CD4-positive, CD25-positive, alpha-beta regulatory T cell (primary cell): ENCODE measurements at regions not wholly inside any gene's neighbourhood (a gene's known extent, or its start where the extent isn't known, plus 50 kb on each side); places are given as distances from the start of the nearest gene placed in this dataset.

ENCODE experiments used
- ATAC-seq, 2 donors: fragments of 150-1000 bp; cut with Tn5 transposase; one replicate each; pipeline ENCODE4 v1.10.0; 2021; ENCODE audit warnings: low read depth in 2 of 2, moderate number of reproducible peaks in 2 of 2, moderate library complexity in 1 of 2
- DNase-seq, 3 donors: peaks; one replicate each; pipeline versions ENCODE4 v3.0.0 to v3.0.0-alpha.2; 2012 to 2022; ENCODE audit warnings: mixed read lengths in 1 of 3
- H3K27ac ChIP-seq: one replicate; pipeline ENCODE4 v1.7.0; 2013; ENCODE audit warnings: mild to moderate bottlenecking, low read length; ENCODE audit not compliant: insufficient read depth, poor library complexity, severe bottlenecking
- H3K27me3 ChIP-seq: one replicate; pipeline ENCODE4 v1.7.0; 2013; ENCODE audit warnings: low read length; ENCODE audit not compliant: control insufficient read depth, insufficient read depth
- H3K36me3 ChIP-seq: one replicate; pipeline ENCODE4 v1.7.0; 2013; ENCODE audit warnings: mild to moderate bottlenecking, low read length, moderate library complexity; ENCODE audit not compliant: control insufficient read depth, insufficient read depth
- H3K4me1 ChIP-seq: 2 replicates; pipeline ENCODE4 v1.7.0; 2013; ENCODE audit warnings: mild to moderate bottlenecking, low read length; ENCODE audit not compliant: insufficient read depth, control insufficient read depth, poor library complexity, severe bottlenecking
- H3K4me3 ChIP-seq: one replicate; pipeline ENCODE4 v1.7.0; 2013; ENCODE audit warnings: low read depth, mild to moderate bottlenecking, low read length, moderate library complexity
- H3K9me3 ChIP-seq, 2 experiments: 1 replicate in 1 of 2; 2 replicates in 1 of 2; pipeline ENCODE4 v1.7.0; 2013; ENCODE audit warnings: low read length in 2 of 2, mild to moderate bottlenecking in 1 of 2, moderate library complexity in 1 of 2; ENCODE audit not compliant: control insufficient read depth in 2 of 2
- H3K27ac Mint-ChIP-seq, 3 donors: one replicate each; pipeline ENCODE4 v1.8.0; 2020 to 2022; ENCODE audit warnings: mild to moderate bottlenecking in 3 of 3, mixed read lengths in 3 of 3, moderate library complexity in 2 of 3
- H3K27me3 Mint-ChIP-seq: one replicate; pipeline ENCODE4 v1.8.0; 2022; ENCODE audit warnings: mild to moderate bottlenecking, mixed read lengths
- H3K36me3 Mint-ChIP-seq: one replicate; pipeline ENCODE4 v1.8.0; 2020; ENCODE audit warnings: mixed read lengths
- H3K4me1 Mint-ChIP-seq, 4 donors: one replicate each; pipeline ENCODE4 v1.8.0; 2020 to 2022; ENCODE audit warnings: mixed read lengths in 4 of 4, mild to moderate bottlenecking in 1 of 4
- H3K4me3 Mint-ChIP-seq, 4 donors: one replicate each; pipeline ENCODE4 v1.8.0; 2020 to 2022; ENCODE audit warnings: mild to moderate bottlenecking in 4 of 4, mixed read lengths in 4 of 4, moderate library complexity in 3 of 4
- H3K9me3 Mint-ChIP-seq, 7 donors: one replicate each; pipeline ENCODE4 v1.8.0; 2020 to 2022; ENCODE audit warnings: mixed read lengths in 7 of 7, mild to moderate bottlenecking in 3 of 7, moderate library complexity in 2 of 7

DNA sequence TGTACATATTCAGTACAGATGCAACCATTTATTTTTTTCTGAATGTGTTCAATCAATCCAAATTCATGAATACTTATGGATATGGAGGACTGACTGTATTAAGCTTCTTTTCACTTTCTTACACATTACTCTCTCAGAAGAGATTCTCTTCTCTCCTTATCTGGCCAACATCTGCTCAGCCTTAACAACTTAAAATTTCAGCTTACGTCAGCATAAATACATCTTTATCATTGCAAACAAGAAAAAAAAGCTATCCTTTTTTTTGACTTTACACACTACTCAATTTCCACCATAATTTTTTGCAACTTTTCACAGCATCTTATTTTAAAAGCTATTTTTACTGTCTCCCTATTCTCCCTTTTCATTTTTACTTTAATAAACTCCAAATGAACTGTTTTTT lies 80.9 kb upstream of the POT1 start:
- Mint-ChIP-seq H3K27me3 (no peaks in the 10 kb centered on the region), H3K9me3 (peaks cover 0 to 4% (median 0%) of the 10 kb centered on the region in 7 donors), H3K36me3 (no peaks in the 10 kb centered on the region), H3K4me3 (no peak overlapping the region), H3K4me1 (no peaks in the 10 kb centered on the region), H3K27ac (no peak overlapping the region)
- DNase-seq: no peak
- no peak overlapping the region for H3K27ac ChIP-seq
- H3K36me3 ChIP-seq: no peaks in the 10 kb centered on the region
- no peaks in the 10 kb centered on the region for H3K27me3 ChIP-seq
- no peaks in the 10 kb centered on the region for H3K9me3 ChIP-seq
- no peak for ATAC-seq
- no peak overlapping the region for H3K4me3 ChIP-seq
- H3K4me1 ChIP-seq: no peaks in the 10 kb centered on the region

DNA sequence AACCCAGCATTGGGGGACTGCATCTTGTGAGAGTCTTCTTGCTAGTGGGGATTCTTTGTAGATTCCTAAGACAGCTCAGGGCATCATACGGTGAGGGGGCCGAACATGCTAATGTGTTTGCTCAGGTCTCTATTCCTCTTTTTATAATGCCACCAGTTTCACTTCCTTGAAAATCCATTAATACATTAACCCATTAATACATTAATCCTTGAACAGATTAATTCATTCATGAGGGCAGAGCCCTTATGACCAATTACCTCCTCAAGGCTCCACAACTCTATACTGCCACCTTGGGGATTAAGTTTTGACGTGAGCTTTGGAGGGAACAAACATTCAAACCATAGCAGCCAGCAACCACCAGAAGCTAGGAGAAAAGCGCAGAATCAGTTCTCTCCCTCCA lies 67.2 kb upstream of the POT1 start:
- no peaks in the 10 kb centered on the region for H3K27me3 Mint-ChIP-seq
- peaks cover 0 to 11% (median 7%) of the 10 kb centered on the region in 7 donors for H3K9me3 Mint-ChIP-seq
- Histone ChIP-seq H3K27me3 (no peaks in the 10 kb centered on the region), H3K4me1 (no peaks in the 10 kb centered on the region), H3K27ac (no peak overlapping the region), H3K36me3 (no peaks in the 10 kb centered on the region), H3K4me3 (no peak overlapping the region), H3K9me3 (no peaks in the 10 kb centered on the region)
- DNase-seq (no peak), ATAC-seq (no peak)
- no peaks in the 10 kb centered on the region for H3K4me1 Mint-ChIP-seq
- no peak overlapping the region for H3K27ac Mint-ChIP-seq
- H3K36me3 Mint-ChIP-seq: peaks cover 5% of the 10 kb centered on the region
- H3K4me3 Mint-ChIP-seq: no peak overlapping the region

DNA sequence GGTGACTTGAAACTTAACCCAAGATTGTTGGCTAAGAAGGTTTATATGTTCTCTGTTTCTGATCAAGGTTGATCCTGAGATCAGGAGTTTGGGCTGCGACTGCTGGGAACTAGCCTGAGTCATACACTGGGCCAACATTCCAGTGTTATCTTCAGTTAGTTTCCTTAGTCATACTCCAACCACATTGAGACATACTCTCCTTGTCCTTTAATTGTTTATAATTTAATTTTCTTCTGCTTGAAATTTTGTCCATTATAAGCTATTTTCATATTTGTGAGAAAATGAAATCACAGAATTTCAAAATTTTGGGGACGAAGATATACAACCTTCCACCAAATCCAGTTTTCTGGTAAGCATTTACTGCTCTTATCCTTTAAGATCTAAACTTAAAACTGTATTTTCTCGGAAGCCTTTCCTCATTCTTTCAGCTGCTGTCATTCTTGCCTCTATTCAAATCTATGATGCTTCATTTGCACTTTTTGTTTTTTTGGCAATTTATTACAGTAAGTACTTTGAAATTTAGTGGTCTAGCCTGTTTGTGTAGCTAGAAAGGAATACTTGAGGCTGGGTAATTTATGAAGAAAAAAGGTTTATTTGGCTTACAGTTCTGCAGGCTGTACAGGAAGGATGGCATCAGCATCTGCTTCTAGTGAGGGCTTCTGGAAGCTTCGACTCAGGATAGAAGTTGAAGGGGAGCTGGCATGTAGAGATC lies 63.4 kb upstream of the POT1 start:
- no peak overlapping the region for H3K27ac ChIP-seq
- DNase-seq (no peak), ATAC-seq (no peak)
- no peaks in the 10 kb centered on the region for H3K4me1 Mint-ChIP-seq
- no peak overlapping the region for H3K4me3 ChIP-seq
- no peaks in the 10 kb centered on the region for H3K27me3 Mint-ChIP-seq
- H3K27me3 ChIP-seq: no peaks in the 10 kb centered on the region
- no peak overlapping the region for H3K4me3 Mint-ChIP-seq
- H3K27ac Mint-ChIP-seq: no peak overlapping the region
- peaks cover 0 to 7% (median 2%) of the 10 kb centered on the region in 7 donors for H3K9me3 Mint-ChIP-seq
- peaks cover 5% of the 10 kb centered on the region for H3K36me3 Mint-ChIP-seq
- H3K4me1 ChIP-seq: no peaks in the 10 kb centered on the region
- H3K36me3 ChIP-seq: no peaks in the 10 kb centered on the region
- no peaks in the 10 kb centered on the region for H3K9me3 ChIP-seq

DNA sequence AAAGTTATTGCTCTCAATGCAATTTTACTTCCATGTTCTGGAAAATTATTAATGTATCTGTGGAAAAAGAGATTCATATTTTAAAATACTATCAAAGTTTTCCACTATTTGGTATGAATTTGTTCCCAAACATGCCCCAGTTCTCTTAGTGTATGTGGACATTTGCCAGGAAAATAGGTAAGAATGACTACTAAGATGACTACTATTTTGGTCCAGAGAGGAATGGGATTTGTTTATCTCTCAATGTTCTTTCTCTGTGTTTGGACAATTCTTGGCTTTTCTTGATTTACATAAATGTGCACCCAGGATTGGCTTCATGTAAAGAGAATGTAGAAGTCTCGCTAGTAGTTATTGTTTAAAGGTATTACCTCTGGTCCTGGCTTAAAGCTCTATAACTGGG lies 60.3 kb upstream of the POT1 start:
- Histone ChIP-seq H3K4me1 (no peaks in the 10 kb centered on the region), H3K4me3 (no peak overlapping the region), H3K36me3 (no peaks in the 10 kb centered on the region), H3K27ac (no peak overlapping the region), H3K9me3 (no peaks in the 10 kb centered on the region), H3K27me3 (no peaks in the 10 kb centered on the region)
- no peaks in the 10 kb centered on the region for H3K4me1 Mint-ChIP-seq
- H3K9me3 Mint-ChIP-seq: peaks cover 0 to 6% (median 2%) of the 10 kb centered on the region in 7 donors
- no peak overlapping the region for H3K4me3 Mint-ChIP-seq
- no peaks in the 10 kb centered on the region for H3K27me3 Mint-ChIP-seq
- no peak for ATAC-seq
- no peak overlapping the region for H3K27ac Mint-ChIP-seq
- no peak for DNase-seq
- peaks cover 5% of the 10 kb centered on the region for H3K36me3 Mint-ChIP-seq
